PC-9 (cell line): ENCODE measurements at regions not wholly inside any gene's neighbourhood (a gene's known extent, or its start where the extent isn't known, plus 50 kb on each side); places are given as distances from the start of the nearest gene placed in this dataset.

Experiments used
- BruUV-seq: library from RNA; stranded (reverse); fragments of 400-500 nt; replicated peaks from 2 replicates; lab custom pipeline; 2021; lab: Mats Ljungman, UMichigan
- CTCF ChIA-PET: fragments of 300-600 bp; sonication (Branson Sonifier 250); formaldehyde crosslinking; loops from one replicate; lab custom pipeline; 2022; ENCODE audit warnings: antibody characterized with exemption; lab: Charles Lee
- POLR2A ChIA-PET: fragments of 300-600 bp; sonication (Branson Sonifier 250); formaldehyde crosslinking; loops from one replicate; lab custom pipeline; 2022; ENCODE audit warnings: antibody characterized with exemption; ENCODE audit not compliant: unreplicated experiment; lab: Charles Lee
- DNase-seq, 2 experiments: peaks; one replicate each; pipeline versions ENCODE4 v3.0.0 to v3.0.0-alpha.2; 2015 to 2022; ENCODE audit warnings: mixed read lengths in 1 of 2
- H2AFZ ChIP-seq: fragments of 200-600 bp; sonication (generic); 2 replicates; pipeline ENCODE4 v1.8.1; 2017; ENCODE audit warnings: antibody characterized with exemption
- H3F3A ChIP-seq: fragments of 200-600 bp; sonication (generic); 2 replicates; pipeline ENCODE4 v1.8.1; 2017; ENCODE audit warnings: antibody characterized with exemption, mild to moderate bottlenecking, low read depth; ENCODE audit not compliant: insufficient read depth
- H3K27ac ChIP-seq: fragments of 200-600 bp; sonication (generic); 2 replicates; pipeline ENCODE4 v1.6.1; 2016; ENCODE audit warnings: mixed run types
- H3K27me3 ChIP-seq: fragments of 200-600 bp; sonication (generic); 2 replicates; pipeline ENCODE4 v1.6.1; 2016; ENCODE audit warnings: low read depth, mixed run types; ENCODE audit not compliant: insufficient read depth
- H3K36me3 ChIP-seq: fragments of 200-600 bp; sonication (generic); 2 replicates; pipeline ENCODE4 v1.6.1; 2016; ENCODE audit warnings: low read depth, mixed run types
- H3K4me1 ChIP-seq: fragments of 200-600 bp; sonication (generic); replicated peaks from 2 replicates; pipeline ENCODE4 v1.6.1; 2016; ENCODE audit warnings: mixed run types; ENCODE audit not compliant: insufficient read depth
- H3K4me2 ChIP-seq: fragments of 200-600 bp; sonication (generic); 2 replicates; pipeline ENCODE4 v1.6.1; 2017; ENCODE audit warnings: mixed run types
- H3K4me3 ChIP-seq: fragments of 200-600 bp; sonication (generic); 2 replicates; pipeline ENCODE4 v1.6.1; 2016; ENCODE audit warnings: mixed run types
- H3K79me2 ChIP-seq: fragments of 200-600 bp; sonication (generic); 2 replicates; pipeline ENCODE4 v1.6.1; 2017; ENCODE audit warnings: low read depth, mixed run types
- H3K9me2 ChIP-seq: fragments of 200-600 bp; sonication (generic); 2 replicates; pipeline ENCODE4 v1.8.1; 2017; ENCODE audit warnings: mild to moderate bottlenecking; ENCODE audit not compliant: insufficient read depth
- H3K9me3 ChIP-seq: fragments of 200-600 bp; sonication (generic); 2 replicates; pipeline ENCODE4 v1.8.1; 2016; ENCODE audit warnings: low read depth; ENCODE audit not compliant: insufficient read depth
- H4K20me1 ChIP-seq: fragments of 200-600 bp; sonication (generic); 2 replicates; pipeline ENCODE4 v1.8.1; 2017; ENCODE audit not compliant: insufficient read depth
- CTCF ChIP-seq: fragments of 200-600 bp; sonication (generic); conservative IDR thresholded peaks from 2 replicates; pipeline ENCODE4 v1.6.1; 2017; ENCODE audit warnings: mixed run types, antibody characterized with exemption, mild to moderate bottlenecking, moderate library complexity
- EZH2 ChIP-seq: fragments of 200-600 bp; sonication (generic); IDR thresholded peaks from 2 replicates; pipeline ENCODE4 v1.8.0; 2017; ENCODE audit warnings: antibody characterized with exemption, low read depth
- intact Hi-C: fragments of 100-400 bp; cut with micrococcal nuclease; formaldehyde crosslinking; loops from one replicate; pipeline ENCODE4 v1.10.0; 2022; ENCODE audit not compliant: unreplicated experiment

DNA sequence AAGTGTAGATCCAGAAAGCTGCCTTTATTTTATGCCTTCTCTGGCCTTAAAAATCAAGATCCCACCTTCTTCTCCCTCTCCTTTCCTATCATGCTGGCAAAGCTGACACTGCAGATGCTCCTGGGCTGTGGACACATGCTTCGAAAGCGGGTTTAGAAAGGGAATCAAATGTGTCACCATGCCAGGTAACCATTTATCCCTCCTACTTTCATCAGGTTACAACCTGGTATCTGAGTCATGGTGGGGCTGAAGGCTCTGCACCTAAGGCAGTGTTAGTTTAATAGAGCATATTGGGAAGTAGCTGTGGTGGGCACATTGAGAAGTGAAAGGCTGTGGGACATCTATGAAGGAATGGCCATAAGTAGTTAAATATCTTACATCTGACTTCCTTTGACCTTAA is 69.8 kb downstream of the GJA1 start:
- no peaks in the 10 kb centered on the region for H3F3A ChIP-seq
- POLR2A ChIA-PET: no interaction called here
- peaks cover 5% of the 10 kb centered on the region; the same call in 1 of the 2 replicates for H3K9me2 ChIP-seq

DNA sequence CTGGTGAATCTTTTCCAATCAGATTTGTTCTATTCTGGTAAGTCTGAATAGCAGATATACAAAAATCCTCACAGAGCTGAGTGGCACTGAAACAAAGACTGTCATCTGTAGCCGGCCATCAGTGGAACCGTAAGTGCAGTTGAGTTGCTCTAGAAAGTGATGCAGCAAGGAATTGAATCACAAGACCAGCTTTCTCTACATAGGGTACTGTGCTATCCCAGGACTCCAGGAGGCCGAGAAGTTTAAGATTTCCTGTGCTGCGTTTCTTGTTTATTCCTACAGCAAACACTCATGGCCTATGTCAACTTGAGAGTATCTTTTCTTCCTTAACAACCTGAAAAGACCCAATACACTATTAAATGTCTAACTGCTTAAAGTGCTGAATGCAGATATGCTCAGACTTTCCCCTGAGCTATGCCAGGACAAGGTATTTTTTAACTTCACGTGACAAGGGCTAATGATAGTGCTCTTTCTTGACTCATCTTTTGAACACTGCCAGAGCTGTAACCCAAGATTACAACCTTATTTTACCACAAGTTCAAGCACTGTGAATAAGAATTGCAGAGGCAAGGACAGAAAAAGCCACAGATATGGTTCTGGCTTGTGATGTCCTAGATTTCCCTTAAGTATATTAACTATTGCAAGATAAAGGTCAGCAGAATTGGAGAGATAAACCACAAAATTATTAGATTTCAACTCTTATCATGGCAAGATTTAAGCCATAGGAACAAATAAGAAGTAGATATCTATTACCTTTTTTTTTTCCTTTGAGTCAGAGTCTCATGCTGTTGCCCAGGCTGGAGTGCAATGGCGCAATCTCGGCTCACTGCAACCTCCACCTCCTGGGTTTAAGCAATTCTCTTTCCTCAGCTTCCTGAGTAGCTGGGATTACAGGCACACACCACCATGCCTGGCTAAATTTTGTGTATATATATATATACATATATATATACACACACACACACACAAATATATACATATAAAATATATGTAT is 71.6 kb downstream of the GJA1 start:
- no peak overlapping the region for H3K4me2 ChIP-seq
- TF ChIP-seq EZH2 (no peak), CTCF (no peak)
- no peak for DNase-seq
- H3K9me2 ChIP-seq: peaks cover 5% of the 10 kb centered on the region; the same call in 1 of the 2 replicates
- no peaks in the 10 kb centered on the region for H3F3A ChIP-seq
- no peaks in the 10 kb centered on the region for H3K79me2 ChIP-seq
- ChIA-PET POLR2A (no interaction called here), CTCF (no interaction called here)
- H3K27ac ChIP-seq: no peak overlapping the region
- H4K20me1 ChIP-seq: no peaks in the 10 kb centered on the region
- BruUV-seq: no TSS peak
- H3K27me3 ChIP-seq: no peaks in the 10 kb centered on the region
- no peaks in the 10 kb centered on the region for H3K36me3 ChIP-seq
- H2AFZ ChIP-seq: no peak overlapping the region
- no peaks in the 10 kb centered on the region for H3K9me3 ChIP-seq
- H3K4me1 ChIP-seq: peaks cover 6% of the 10 kb centered on the region; the same call in 1 of the 2 replicates
- intact Hi-C loops: no loop called here
- no peak overlapping the region for H3K4me3 ChIP-seq

More for the DNA sequence above, 69.8 kb downstream of the GJA1 start:
- no peak overlapping the region for H2AFZ ChIP-seq
- intact Hi-C loops: no loop called here
- CTCF ChIA-PET: interaction anchor here (0.7 kb wide), 1 partner anchor 11 kb away, joined by 3 read pairs; no protein-coding TSS in a partner anchor
- H3K27ac ChIP-seq: no peak overlapping the region
- H3K36me3 ChIP-seq: no peaks in the 10 kb centered on the region
- no peaks in the 10 kb centered on the region for H4K20me1 ChIP-seq
- TF ChIP-seq CTCF: no peak
- no peak for TF ChIP-seq EZH2
- no peaks in the 10 kb centered on the region for H3K79me2 ChIP-seq
- H3K4me1 ChIP-seq: peaks cover 6% of the 10 kb centered on the region; the same call in 1 of the 2 replicates
- no peaks in the 10 kb centered on the region for H3K9me3 ChIP-seq
- H3K4me2 ChIP-seq: no peak overlapping the region
- no peak overlapping the region for H3K4me3 ChIP-seq
- H3K27me3 ChIP-seq: no peaks in the 10 kb centered on the region
- DNase-seq: no peak
- BruUV-seq: no TSS peak

- ChIA-PET CTCF (no interaction called here), POLR2A (no interaction called here)
- no peak overlapping the region for H3K4me2 ChIP-seq
- no peaks in the 10 kb centered on the region for H4K20me1 ChIP-seq
- H3K4me3 ChIP-seq: no peak overlapping the region
- no peaks in the 10 kb centered on the region for H3F3A ChIP-seq
- peaks cover 5% of the 10 kb centered on the region; the same call in 1 of the 2 replicates for H3K9me2 ChIP-seq
- no peak overlapping the region for H3K27ac ChIP-seq
- DNase-seq: no peak
- no TSS peak for BruUV-seq
- H3K4me1 ChIP-seq: no peaks in the 10 kb centered on the region
- H3K27me3 ChIP-seq: no peaks in the 10 kb centered on the region
- H3K9me3 ChIP-seq: no peaks in the 10 kb centered on the region
- intact Hi-C loops: no loop called here
- no peak overlapping the region; the same call in 1 of the 2 replicates for H2AFZ ChIP-seq
- H3K79me2 ChIP-seq: no peaks in the 10 kb centered on the region
- TF ChIP-seq CTCF (no peak), EZH2 (no peak)
- no peaks in the 10 kb centered on the region for H3K36me3 ChIP-seq
Measured at GRCh38 chr6:121510568-121511177, 75.2 kb downstream of the GJA1 start.
